RWPE1 (cell line): ENCODE measurements at regions not wholly inside any gene's neighbourhood (a gene's known extent, or its start where the extent isn't known, plus 50 kb on each side); places are given as distances from the start of the nearest gene placed in this dataset.

Experiments used
- CTCF ChIA-PET: fragments of 350-600 bp; sonication (Branson Sonifier 250); formaldehyde crosslinking; extraction: SDS; loops from one replicate; lab custom pipeline; 2021; lab: Yijun Ruan, JAX
- POLR2A ChIA-PET: fragments of 400-600 bp; formaldehyde crosslinking; extraction: SDS; loops from one replicate; lab custom pipeline; 2020; ENCODE audit warnings: antibody characterized with exemption; ENCODE audit not compliant: low non-redundant PET; lab: Yijun Ruan, JAX
- DNase-seq: peaks from one replicate; pipeline ENCODE4 v3.0.0; 2012; ENCODE audit warnings: low spot score
- H3K27ac ChIP-seq: fragments of 450-650 bp; 2 replicates; pipeline ENCODE4 v1.5.1; 2017
- CTCF ChIP-seq: fragments of 450-650 bp; conservative IDR thresholded peaks from 2 replicates; pipeline ENCODE4 v1.5.1; 2017; ENCODE audit warnings: low read depth, mild to moderate bottlenecking

DNA sequence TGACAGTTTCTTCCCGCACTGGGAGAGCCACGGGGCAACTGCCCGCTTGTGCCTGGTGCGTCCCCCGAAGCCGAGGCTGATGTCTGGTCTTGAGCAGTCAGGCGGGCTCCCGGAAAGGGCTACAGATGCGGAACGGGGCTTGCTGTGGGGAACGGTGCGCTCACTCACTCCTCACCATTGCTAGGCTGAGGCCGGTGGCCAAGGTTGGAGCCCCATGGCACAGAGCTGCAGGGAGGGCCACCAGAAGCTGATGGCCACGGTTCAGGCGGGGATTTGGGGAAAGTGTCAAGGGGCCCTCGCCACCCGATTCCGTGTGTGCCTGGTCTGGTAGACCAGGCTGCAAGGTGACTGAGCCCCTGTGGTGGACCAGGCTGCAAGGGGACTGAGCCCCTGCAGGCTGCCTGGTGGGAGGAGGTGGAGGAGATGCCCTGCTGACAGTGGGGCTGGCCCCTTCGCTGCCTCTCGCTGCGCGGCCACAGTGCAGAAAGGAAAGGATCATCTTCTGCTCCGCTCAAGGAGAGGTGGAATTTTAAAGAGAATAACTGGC lies 1315.8 kb downstream of the BRD1 start:
- POLR2A ChIA-PET, result no interaction called here
- no peak for DNase-seq
- H3K27ac ChIP-seq, result no peak overlapping the region
- no peak for TF ChIP-seq CTCF
- CTCF ChIA-PET, result no interaction called here

GRCh38 chr22:48511211-48511610 lies 1316.5 kb downstream of the BRD1 start:
- DNase-seq, result no peak
- TF ChIP-seq CTCF, result no peak
- ChIA-PET CTCF (no interaction called here), POLR2A (no interaction called here)
- no peak overlapping the region for H3K27ac ChIP-seq

DNA sequence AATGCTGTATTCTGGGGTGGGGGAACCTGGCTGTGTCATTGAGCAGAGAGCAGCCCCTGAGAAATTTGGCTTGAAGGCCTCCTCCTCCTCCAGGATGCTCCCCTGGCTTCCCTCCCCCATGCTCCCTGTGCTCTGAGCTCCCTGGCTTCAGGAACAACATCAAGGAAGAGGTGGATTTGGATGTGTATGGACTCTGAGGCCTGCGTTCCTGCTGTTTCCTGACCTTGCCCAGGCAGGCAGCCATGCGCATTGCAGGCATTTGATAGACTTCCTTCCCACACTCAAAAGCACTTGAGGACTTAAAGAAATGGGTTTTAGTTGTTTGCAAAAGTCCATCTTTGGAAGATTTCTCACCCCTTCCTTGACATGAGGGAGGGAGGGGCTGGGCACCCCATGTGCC lies 1317.1 kb downstream of the BRD1 start:
- no peak for TF ChIP-seq CTCF
- CTCF ChIA-PET, result no interaction called here
- DNase-seq, result no peak
- H3K27ac ChIP-seq, result no peak overlapping the region
- POLR2A ChIA-PET, result no interaction called here

- no peak overlapping the region for H3K27ac ChIP-seq
- no peak for DNase-seq
- POLR2A ChIA-PET, result no interaction called here
- no peak for TF ChIP-seq CTCF
- CTCF ChIA-PET, result no interaction called here
These were observed 1319.9 kb downstream of the BRD1 start for GRCh38 chr22:48507595-48508350.

DNA sequence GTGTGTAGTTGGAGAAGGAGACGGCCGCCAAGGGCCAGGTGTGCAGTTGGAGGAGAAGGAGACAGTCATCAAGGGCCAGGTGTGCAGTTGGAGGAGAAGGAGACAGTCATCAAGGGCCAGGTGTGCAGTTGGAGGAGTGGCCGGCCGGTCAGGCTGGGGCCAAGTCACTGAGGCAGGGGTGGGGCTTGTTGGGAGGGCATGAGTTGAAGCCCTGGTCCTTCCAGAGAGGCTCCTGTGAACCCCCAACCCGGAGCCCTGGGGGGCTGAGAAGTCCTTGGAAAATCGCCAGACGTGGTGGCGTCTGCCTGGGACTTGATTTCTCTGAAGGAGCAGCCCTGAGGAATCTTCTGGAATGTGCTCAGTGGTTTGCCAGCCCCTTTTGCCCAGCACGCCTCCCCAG lies 1320.5 kb downstream of the BRD1 start:
- no peak for TF ChIP-seq CTCF
- ChIA-PET CTCF (no interaction called here), POLR2A (no interaction called here)
- no peak overlapping the region for H3K27ac ChIP-seq
- DNase-seq, result no peak

DNA sequence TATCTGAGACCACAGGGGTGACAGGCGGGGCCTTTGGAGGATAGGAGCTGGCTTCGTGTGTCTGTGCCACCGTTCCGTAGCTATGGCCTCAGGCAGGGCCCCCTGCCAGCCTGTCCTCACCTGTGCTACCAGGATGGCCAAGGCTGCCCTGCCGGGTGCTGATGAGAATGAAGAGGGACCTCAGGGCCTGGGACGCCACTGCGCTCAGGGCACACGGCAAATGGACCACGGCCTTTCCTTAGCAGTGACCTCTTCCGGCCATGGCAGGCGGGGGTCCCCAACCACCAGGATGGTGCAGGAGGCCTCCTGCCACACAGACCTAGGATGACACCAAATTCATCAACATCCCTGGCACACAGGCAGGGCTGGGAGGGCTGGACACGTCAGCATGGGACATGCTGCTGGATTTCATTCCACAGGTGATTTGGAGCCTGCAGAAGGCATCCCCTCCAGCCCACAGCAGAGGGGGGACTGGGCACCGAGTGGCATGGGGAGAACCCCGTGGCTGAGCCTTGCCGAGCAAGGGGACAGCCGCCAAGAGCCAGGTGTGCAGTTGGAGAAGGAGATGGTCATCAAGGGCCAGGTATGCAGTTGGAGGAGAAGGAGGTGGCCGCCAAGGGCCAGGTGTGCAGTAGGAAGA lies 1321.0 kb downstream of the BRD1 start:
- ChIA-PET CTCF (no interaction called here), POLR2A (no interaction called here)
- no peak for TF ChIP-seq CTCF
- no peak overlapping the region for H3K27ac ChIP-seq
- DNase-seq, result no peak
